ENCODE measurements at regions not wholly inside any gene's neighbourhood (a gene's known extent, or its start where the extent isn't known, plus 50 kb on each side); places are given as distances from the start of the nearest gene placed in this dataset.

GRCh38 chr7:124449896-124450295 lies 315.7 kb downstream of the GPR37 start:
- DNase-seq = no peak
- Histone ChIP-seq H3K4me1 (no peaks in the 10 kb centered on the region), H3K27ac (no peak overlapping the region), H3K27me3 (no peaks in the 10 kb centered on the region), H3K9me3 (no peaks in the 10 kb centered on the region), H3K4me3 (no peak overlapping the region), H3K36me3 (no peaks in the 10 kb centered on the region)
- TF ChIP-seq CTCF (IDR thresholded peaks at IDR 0.05) = no peak
- intact Hi-C loops (cut with DNase I; ENCODE audit: low total_unique reads) = no loop called here

DNA sequence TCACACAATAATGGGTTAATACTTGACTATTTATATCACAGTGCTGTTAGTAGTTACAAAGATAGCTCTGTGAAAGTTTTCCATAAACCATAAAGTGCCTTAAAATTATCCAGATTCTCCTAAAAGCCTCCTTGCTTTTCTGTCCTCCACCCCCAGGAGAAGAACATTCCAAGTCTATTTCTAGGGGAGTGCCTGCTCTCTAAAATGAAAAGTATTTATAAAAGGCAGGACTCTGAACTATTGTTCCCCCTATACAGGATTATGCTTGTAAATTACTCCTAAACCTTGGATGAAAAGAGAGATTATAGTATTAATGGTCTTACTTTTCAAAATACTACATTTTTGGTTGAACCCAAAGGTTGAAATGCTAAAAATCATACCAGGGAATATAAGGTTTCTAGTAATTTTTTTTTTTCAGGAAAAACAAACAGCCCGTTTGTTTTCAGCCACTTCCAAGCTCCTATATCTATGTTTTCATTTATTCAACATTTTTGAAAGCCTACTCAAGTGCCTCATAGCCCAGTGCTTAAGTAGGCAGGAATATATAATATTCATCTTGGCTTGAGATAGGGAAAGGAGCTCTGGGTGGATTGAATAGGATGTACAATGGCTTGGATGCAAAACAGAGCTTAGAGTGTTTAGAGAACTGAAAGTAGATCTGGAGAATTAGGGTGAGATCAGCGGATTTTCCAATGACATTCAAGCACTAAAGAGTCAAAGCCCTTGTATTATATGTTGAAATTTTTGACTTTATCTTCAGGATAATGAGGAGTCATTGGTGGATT lies 320.7 kb downstream of the GPR37 start:
- no peak for TF ChIP-seq CTCF (IDR thresholded peaks at IDR 0.05)
- no peaks in the 10 kb centered on the region for H3K9me3 ChIP-seq
- no peaks in the 10 kb centered on the region for H3K36me3 ChIP-seq
- DNase-seq = no peak
- H3K4me1 ChIP-seq = no peaks in the 10 kb centered on the region
- intact Hi-C loops (cut with DNase I; ENCODE audit: low total_unique reads) = no loop called here
- H3K27me3 ChIP-seq = no peaks in the 10 kb centered on the region
- H3K4me3 ChIP-seq = no peak overlapping the region
- no peak overlapping the region for H3K27ac ChIP-seq

- no peaks in the 10 kb centered on the region for H3K9me3 ChIP-seq
- no peaks in the 10 kb centered on the region for H3K36me3 ChIP-seq
- no peak for TF ChIP-seq CTCF (IDR thresholded peaks at IDR 0.05)
- no peak for DNase-seq
- no peaks in the 10 kb centered on the region for H3K4me1 ChIP-seq
- no peaks in the 10 kb centered on the region for H3K27me3 ChIP-seq
- H3K27ac ChIP-seq = no peak overlapping the region
- intact Hi-C loops (cut with DNase I; ENCODE audit: low total_unique reads) = no loop called here
- no peak overlapping the region for H3K4me3 ChIP-seq
Measured at GRCh38 chr7:124443762-124444161, 321.8 kb downstream of the GPR37 start.

GRCh38 chr7:124440081-124440480 lies 325.5 kb downstream of the GPR37 start:
- no peak for DNase-seq
- TF ChIP-seq CTCF (IDR thresholded peaks at IDR 0.05) = no peak
- H3K9me3 ChIP-seq = no peaks in the 10 kb centered on the region
- H3K4me3 ChIP-seq = no peak overlapping the region
- no peaks in the 10 kb centered on the region for H3K27me3 ChIP-seq
- H3K27ac ChIP-seq = no peak overlapping the region
- no peaks in the 10 kb centered on the region for H3K36me3 ChIP-seq
- H3K4me1 ChIP-seq = no peaks in the 10 kb centered on the region
- intact Hi-C loops (cut with DNase I; ENCODE audit: low total_unique reads) = no loop called here

GRCh38 chr7:124432009-124432578 lies 333.5 kb downstream of the GPR37 start:
- Histone ChIP-seq H3K4me3 (no peak overlapping the region), H3K27ac (no peak overlapping the region), H3K4me1 (no peaks in the 10 kb centered on the region), H3K36me3 (no peaks in the 10 kb centered on the region), H3K27me3 (no peaks in the 10 kb centered on the region), H3K9me3 (no peaks in the 10 kb centered on the region)
- no peak for TF ChIP-seq CTCF (IDR thresholded peaks at IDR 0.05)
- no peak for DNase-seq
- intact Hi-C loops (cut with DNase I; ENCODE audit: low total_unique reads) = no loop called here
